CD4-positive, alpha-beta T cell (primary cell): ENCODE measurements at regions not wholly inside any gene's neighbourhood (a gene's known extent, or its start where the extent isn't known, plus 50 kb on each side); places are given as distances from the start of the nearest gene placed in this dataset.

ENCODE experiments used
- ATAC-seq: fragments of 200-7000 bp; cut with Tn5 transposase; one replicate; pipeline ENCODE4 v1.10.0; 2022; ENCODE audit warnings: mild to moderate bottlenecking; ENCODE audit not compliant: poor library complexity
- CTCF ChIA-PET: fragments of 350-600 bp; sonication (Branson Sonifier 250); formaldehyde crosslinking; loops from one replicate; lab custom pipeline; 2021; ENCODE audit warnings: antibody characterized with exemption, inconsistent platforms; lab: Charles Lee
- POLR2A ChIA-PET: fragments of 350-600 bp; sonication (Branson Sonifier 250); formaldehyde crosslinking; loops from one replicate; lab custom pipeline; 2021; ENCODE audit warnings: antibody characterized with exemption, inconsistent platforms; lab: Charles Lee
- DNase-seq, 14 experiments: peaks; one replicate each; pipeline ENCODE4 v3.0.0-alpha.2; 2013 to 2020; ENCODE audit warnings: mixed read lengths in 2 of 14
- H3K27ac ChIP-seq, 2 donors: one replicate each; pipeline versions ENCODE4 v1.5.1 to v1.7.0; 2013; ENCODE audit warnings: low read length in 2 of 2, low read depth in 1 of 2, mild to moderate bottlenecking in 1 of 2
- H3K27me3 ChIP-seq, 2 experiments: 1 replicate in 1 of 2; 2 replicates in 1 of 2; pipeline versions ENCODE4 v1.6.1 to v1.7.0; 2013; ENCODE audit warnings: low read length in 2 of 2, control low read depth in 1 of 2, mild to moderate bottlenecking in 1 of 2, moderate library complexity in 1 of 2; ENCODE audit not compliant: insufficient read depth in 2 of 2, control insufficient read depth in 1 of 2
- H3K36me3 ChIP-seq: one replicate; pipeline ENCODE4 v1.6.1; 2013; ENCODE audit warnings: low read length, control low read depth; ENCODE audit not compliant: insufficient read depth
- H3K4me1 ChIP-seq: one replicate; pipeline ENCODE4 v1.6.1; 2013; ENCODE audit warnings: low read length, control low read depth; ENCODE audit not compliant: insufficient read depth
- H3K4me3 ChIP-seq: one replicate; pipeline ENCODE4 v1.5.1; 2013; ENCODE audit warnings: mild to moderate bottlenecking, low read length, moderate library complexity
- H3K9me3 ChIP-seq, 2 experiments: 1 replicate in 1 of 2; 2 replicates in 1 of 2; pipeline versions ENCODE4 v1.6.1 to v1.7.0; 2013; ENCODE audit warnings: low read length in 2 of 2, mild to moderate bottlenecking in 2 of 2, control low read depth in 1 of 2, moderate library complexity in 1 of 2; ENCODE audit not compliant: control insufficient read depth in 1 of 2, insufficient read depth in 1 of 2
- H3K27ac Mint-ChIP-seq: one replicate; pipeline ENCODE4 v1.8.0; 2020; ENCODE audit warnings: mixed read lengths
- H3K27me3 Mint-ChIP-seq: one replicate; pipeline ENCODE4 v1.8.0; 2021; ENCODE audit warnings: mixed read lengths
- H3K36me3 Mint-ChIP-seq: one replicate; pipeline ENCODE4 v1.8.0; 2021; ENCODE audit warnings: low read depth, mixed read lengths
- H3K4me1 Mint-ChIP-seq: one replicate; pipeline ENCODE4 v1.8.0; 2021; ENCODE audit warnings: low read depth, mixed read lengths
- H3K4me3 Mint-ChIP-seq: one replicate; pipeline ENCODE4 v1.8.0; 2020; ENCODE audit warnings: mild to moderate bottlenecking, mixed read lengths
- H3K9me3 Mint-ChIP-seq: one replicate; pipeline ENCODE4 v1.8.0; 2020; ENCODE audit warnings: mixed read lengths
- intact Hi-C, 2 experiments: fragments of 100-400 bp; cut with DNase I in 1 of 2; cut with micrococcal nuclease in 1 of 2; formaldehyde crosslinking; loops; one replicate each; pipeline versions ENCODE4 v1.15.1 to v1.9.0; 2023 to 2025; cut with DNase I, micrococcal nuclease
- TF ChIP-seq, protein P1 (sequence below): fragments of 200-600 bp; IDR thresholded peaks from one replicate; pipeline ENCODE4 v1.8.0; 2022; ENCODE audit warnings: antibody characterized with exemption, mild to moderate bottlenecking

DNA sequence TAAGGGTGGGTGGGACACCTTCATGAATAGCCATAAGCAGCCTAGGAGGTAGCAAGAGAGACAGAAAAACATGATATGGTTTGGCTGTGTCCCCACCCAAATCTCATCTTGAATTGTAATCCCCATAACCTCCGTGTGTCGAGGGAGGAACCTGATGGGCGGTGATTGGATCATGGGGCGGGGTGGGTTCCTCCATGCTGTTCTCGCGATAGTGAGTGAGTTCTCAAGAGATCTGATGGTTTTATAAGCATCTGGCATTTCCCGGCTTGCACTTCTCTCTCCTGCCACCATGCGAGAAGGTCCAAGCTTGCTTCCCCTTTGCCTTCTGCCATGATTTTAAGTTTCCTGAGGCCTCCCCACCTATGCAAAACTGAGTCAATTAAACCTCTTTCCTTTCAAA is 259.1 kb upstream of the ERCC4 start:
- Histone ChIP-seq H3K4me3 (no peak overlapping the region), H3K27ac (no peak overlapping the region), H3K9me3 (no peaks in the 10 kb centered on the region), H3K27me3 (no peaks in the 10 kb centered on the region), H3K36me3 (no peaks in the 10 kb centered on the region), H3K4me1 (no peaks in the 10 kb centered on the region)
- ATAC-seq = no peak
- Mint-ChIP-seq H3K27ac (no peak overlapping the region), H3K4me3 (no peak overlapping the region), H3K4me1 (no peaks in the 10 kb centered on the region), H3K27me3 (no peaks in the 10 kb centered on the region), H3K36me3 (no peaks in the 10 kb centered on the region), H3K9me3 (peaks cover 4% of the 10 kb centered on the region)
- TF ChIP-seq, protein P1, sequence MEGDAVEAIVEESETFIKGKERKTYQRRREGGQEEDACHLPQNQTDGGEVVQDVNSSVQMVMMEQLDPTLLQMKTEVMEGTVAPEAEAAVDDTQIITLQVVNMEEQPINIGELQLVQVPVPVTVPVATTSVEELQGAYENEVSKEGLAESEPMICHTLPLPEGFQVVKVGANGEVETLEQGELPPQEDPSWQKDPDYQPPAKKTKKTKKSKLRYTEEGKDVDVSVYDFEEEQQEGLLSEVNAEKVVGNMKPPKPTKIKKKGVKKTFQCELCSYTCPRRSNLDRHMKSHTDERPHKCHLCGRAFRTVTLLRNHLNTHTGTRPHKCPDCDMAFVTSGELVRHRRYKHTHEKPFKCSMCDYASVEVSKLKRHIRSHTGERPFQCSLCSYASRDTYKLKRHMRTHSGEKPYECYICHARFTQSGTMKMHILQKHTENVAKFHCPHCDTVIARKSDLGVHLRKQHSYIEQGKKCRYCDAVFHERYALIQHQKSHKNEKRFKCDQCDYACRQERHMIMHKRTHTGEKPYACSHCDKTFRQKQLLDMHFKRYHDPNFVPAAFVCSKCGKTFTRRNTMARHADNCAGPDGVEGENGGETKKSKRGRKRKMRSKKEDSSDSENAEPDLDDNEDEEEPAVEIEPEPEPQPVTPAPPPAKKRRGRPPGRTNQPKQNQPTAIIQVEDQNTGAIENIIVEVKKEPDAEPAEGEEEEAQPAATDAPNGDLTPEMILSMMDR = no peak
- ChIA-PET POLR2A (no interaction called here), CTCF (no interaction called here)
- DNase-seq = no peak
- intact Hi-C loops = no loop called here

DNA sequence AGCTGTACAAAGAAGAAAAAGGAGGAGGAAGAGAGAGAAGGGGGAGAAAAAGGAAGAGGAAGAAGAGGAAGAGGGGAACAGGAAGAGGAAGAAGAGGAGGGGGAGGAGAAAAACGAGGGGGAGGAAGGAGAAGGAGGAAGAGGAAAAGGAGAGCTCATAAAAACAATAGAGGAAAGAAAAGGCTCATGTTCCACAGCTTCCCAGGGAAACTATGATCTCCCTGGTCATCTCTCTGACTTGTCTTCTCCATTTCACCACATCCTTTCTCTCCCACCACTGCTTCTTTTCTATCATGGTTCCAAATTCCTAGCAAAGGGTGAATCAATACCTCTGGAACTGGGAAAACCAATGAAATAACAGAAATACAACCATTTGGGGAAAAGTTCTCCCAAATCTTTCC is 254.1 kb upstream of the ERCC4 start:
- Histone ChIP-seq H3K4me3 (no peak overlapping the region), H3K36me3 (no peaks in the 10 kb centered on the region), H3K9me3 (no peaks in the 10 kb centered on the region), H3K27ac (no peak overlapping the region), H3K27me3 (no peaks in the 10 kb centered on the region), H3K4me1 (no peaks in the 10 kb centered on the region)
- ChIA-PET POLR2A (interaction anchor here (0.6 kb wide), 1 partner anchor 14 kb away, joined by 3 read pairs; no protein-coding TSS in a partner anchor), CTCF (no interaction called here)
- ATAC-seq (no peak), DNase-seq (no peak)
- Mint-ChIP-seq H3K36me3 (no peaks in the 10 kb centered on the region), H3K4me1 (no peaks in the 10 kb centered on the region), H3K4me3 (no peak overlapping the region), H3K27me3 (no peaks in the 10 kb centered on the region), H3K9me3 (peaks cover 6% of the 10 kb centered on the region), H3K27ac (no peak overlapping the region)
- intact Hi-C loops = no loop called here
- TF ChIP-seq, protein P1 = no peak

DNA sequence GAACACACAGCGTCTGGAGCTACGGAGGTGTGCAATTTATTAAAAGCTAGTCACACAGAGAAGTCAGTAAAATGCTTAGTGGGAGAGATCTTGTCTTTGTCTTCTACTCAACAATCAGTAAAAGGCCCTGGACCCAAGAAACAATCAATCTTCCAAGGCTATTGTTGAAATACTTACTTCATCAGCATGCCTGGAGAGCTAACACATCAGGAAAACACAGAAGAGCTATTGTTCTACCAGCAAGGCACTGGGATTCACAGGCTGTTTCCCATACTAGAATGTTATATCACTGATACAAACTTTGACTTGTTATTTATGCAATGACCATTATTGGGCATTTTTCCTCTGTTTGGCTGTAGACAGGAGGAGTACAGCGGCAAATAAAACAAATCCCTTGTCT is 247.8 kb upstream of the ERCC4 start:
- intact Hi-C loops = no loop called here
- Mint-ChIP-seq H3K4me1 (no peaks in the 10 kb centered on the region), H3K9me3 (peaks cover 8% of the 10 kb centered on the region), H3K27me3 (no peaks in the 10 kb centered on the region), H3K4me3 (no peak overlapping the region), H3K27ac (no peak overlapping the region), H3K36me3 (no peaks in the 10 kb centered on the region)
- TF ChIP-seq, protein P1 = no peak
- no peak for ATAC-seq
- H3K27ac ChIP-seq = no peak overlapping the region
- H3K36me3 ChIP-seq = no peaks in the 10 kb centered on the region
- ChIA-PET CTCF (no interaction called here), POLR2A (no interaction called here)
- H3K4me1 ChIP-seq = no peaks in the 10 kb centered on the region
- no peak for DNase-seq
- no peaks in the 10 kb centered on the region for H3K27me3 ChIP-seq
- H3K4me3 ChIP-seq = no peak overlapping the region
- no peaks in the 10 kb centered on the region for H3K9me3 ChIP-seq
